Activated T-helper 2 cell treated with anti-CD3 and anti-CD28 coated beads, Interferon-gamma antibody, Interleukin-2, Interleukin-4, amounts not matched to agents 10 μg/mL and 5 μg/mL and 100 μg/mL, durations not matched to agents 14 hours and 24 hours and 36 hours (primary cell): ENCODE measurements at regions not wholly inside any gene's neighbourhood (a gene's known extent, or its start where the extent isn't known, plus 50 kb on each side); places are given as distances from the start of the nearest gene placed in this dataset.

ENCODE experiments used
- DNase-seq: peaks from one replicate; pipeline ENCODE4 v3.0.0; 2021; ENCODE audit warnings: low spot score
- H3K27ac Mint-ChIP-seq: one replicate; pipeline ENCODE4 v1.8.0; 2021; ENCODE audit warnings: mixed read lengths
- H3K27me3 Mint-ChIP-seq: one replicate; pipeline ENCODE4 v1.8.0; 2021; ENCODE audit warnings: low read depth, mixed read lengths
- H3K36me3 Mint-ChIP-seq: one replicate; pipeline ENCODE4 v1.8.0; 2021; ENCODE audit warnings: low read depth, mixed read lengths
- H3K4me1 Mint-ChIP-seq: one replicate; pipeline ENCODE4 v1.8.0; 2021; ENCODE audit warnings: low read depth, mixed read lengths
- H3K4me3 Mint-ChIP-seq: one replicate; pipeline ENCODE4 v1.8.0; 2021; ENCODE audit warnings: low read depth, mild to moderate bottlenecking, moderate library complexity, mixed read lengths
- H3K9me3 Mint-ChIP-seq: one replicate; pipeline ENCODE4 v1.8.0; 2021; ENCODE audit warnings: mixed read lengths
- intact Hi-C: fragments of 100-400 bp; cut with micrococcal nuclease; formaldehyde crosslinking; loops from one replicate; pipeline ENCODE4 v1.15.1; 2023

GRCh38 chr11:115931548-115932083 lies 427.4 kb upstream of the CADM1 start:
- DNase-seq, result no peak
- Mint-ChIP-seq H3K36me3 (no peaks in the 10 kb centered on the region), H3K27me3 (peaks cover 2% of the 10 kb centered on the region), H3K9me3 (no peaks in the 10 kb centered on the region), H3K4me1 (peaks cover 19% of the 10 kb centered on the region), H3K4me3 (no peak overlapping the region), H3K27ac (no peak overlapping the region)
- intact Hi-C loops, result no loop called here

- H3K4me1 Mint-ChIP-seq, result peaks cover 19% of the 10 kb centered on the region
- H3K36me3 Mint-ChIP-seq, result no peaks in the 10 kb centered on the region
- intact Hi-C loops, result no loop called here
- no peak overlapping the region for H3K4me3 Mint-ChIP-seq
- H3K9me3 Mint-ChIP-seq, result peaks cover 4% of the 10 kb centered on the region
- no peak overlapping the region for H3K27ac Mint-ChIP-seq
- peaks cover 2% of the 10 kb centered on the region for H3K27me3 Mint-ChIP-seq
- DNase-seq, result no peak
These were observed 426.8 kb upstream of the CADM1 start for GRCh38 chr11:115930886-115931547.

- no peak for DNase-seq
- peaks cover 4% of the 10 kb centered on the region for H3K9me3 Mint-ChIP-seq
- H3K27me3 Mint-ChIP-seq, result peaks cover 2% of the 10 kb centered on the region
- intact Hi-C loops, result no loop called here
- peaks cover 23% of the 10 kb centered on the region for H3K4me1 Mint-ChIP-seq
- no peaks in the 10 kb centered on the region for H3K36me3 Mint-ChIP-seq
- H3K4me3 Mint-ChIP-seq, result no peak overlapping the region
- no peak overlapping the region for H3K27ac Mint-ChIP-seq
These were observed 426.1 kb upstream of the CADM1 start for GRCh38 chr11:115930291-115930690.

- H3K9me3 Mint-ChIP-seq, result peaks cover 4% of the 10 kb centered on the region
- no peak overlapping the region for H3K27ac Mint-ChIP-seq
- H3K4me1 Mint-ChIP-seq, result peaks cover 27% of the 10 kb centered on the region
- H3K4me3 Mint-ChIP-seq, result no peak overlapping the region
- no peak for DNase-seq
- intact Hi-C loops, result loop anchor here (10.0 kb wide), 1 partner anchor 735 kb away; no protein-coding TSS in a partner anchor
- no peaks in the 10 kb centered on the region for H3K36me3 Mint-ChIP-seq
- peaks cover 1% of the 10 kb centered on the region for H3K27me3 Mint-ChIP-seq
These were observed 425.5 kb upstream of the CADM1 start for GRCh38 chr11:115929618-115930129.

GRCh38 chr11:115928811-115929210 lies 424.6 kb upstream of the CADM1 start:
- no peaks in the 10 kb centered on the region for H3K36me3 Mint-ChIP-seq
- H3K9me3 Mint-ChIP-seq, result peaks cover 4% of the 10 kb centered on the region
- no peak overlapping the region for H3K27ac Mint-ChIP-seq
- intact Hi-C loops, result loop anchor here (10.0 kb wide), 1 partner anchor 734 kb away; no protein-coding TSS in a partner anchor
- no peak for DNase-seq
- H3K27me3 Mint-ChIP-seq, result no peaks in the 10 kb centered on the region
- H3K4me1 Mint-ChIP-seq, result peaks cover 28% of the 10 kb centered on the region
- H3K4me3 Mint-ChIP-seq, result no peak overlapping the region

GRCh38 chr11:115927823-115928329 lies 423.7 kb upstream of the CADM1 start:
- H3K27ac Mint-ChIP-seq, result no peak overlapping the region
- no peak for DNase-seq
- no peaks in the 10 kb centered on the region for H3K27me3 Mint-ChIP-seq
- no peaks in the 10 kb centered on the region for H3K36me3 Mint-ChIP-seq
- no peak overlapping the region for H3K4me3 Mint-ChIP-seq
- peaks cover 4% of the 10 kb centered on the region for H3K9me3 Mint-ChIP-seq
- H3K4me1 Mint-ChIP-seq, result peaks cover 33% of the 10 kb centered on the region
- intact Hi-C loops, result loop anchor here (10.0 kb wide), 1 partner anchor 733 kb away; no protein-coding TSS in a partner anchor

GRCh38 chr11:115926601-115927000 lies 422.4 kb upstream of the CADM1 start:
- Mint-ChIP-seq H3K36me3 (no peaks in the 10 kb centered on the region), H3K27ac (peak overlapping the region; percentile 81), H3K9me3 (peaks cover 4% of the 10 kb centered on the region), H3K4me1 (peaks cover 42% of the 10 kb centered on the region), H3K27me3 (no peaks in the 10 kb centered on the region), H3K4me3 (no peak overlapping the region)
- no peak for DNase-seq
- intact Hi-C loops, result loop anchor here (10.0 kb wide), 1 partner anchor 732 kb away; no protein-coding TSS in a partner anchor

- Mint-ChIP-seq H3K4me3 (no peak overlapping the region), H3K9me3 (peaks cover 4% of the 10 kb centered on the region), H3K27ac (peak overlapping the region; percentile 81), H3K36me3 (no peaks in the 10 kb centered on the region), H3K27me3 (no peaks in the 10 kb centered on the region), H3K4me1 (peaks cover 47% of the 10 kb centered on the region)
- no peak for DNase-seq
- intact Hi-C loops, result loop anchor here (10.0 kb wide), 1 partner anchor 731 kb away; no protein-coding TSS in a partner anchor
These were observed 421.9 kb upstream of the CADM1 start for GRCh38 chr11:115926138-115926537.

GRCh38 chr11:115925568-115926090 lies 421.4 kb upstream of the CADM1 start:
- no peak for DNase-seq
- H3K27ac Mint-ChIP-seq, result peak overlapping the region; percentile 90
- H3K4me3 Mint-ChIP-seq, result no peak overlapping the region
- no peaks in the 10 kb centered on the region for H3K27me3 Mint-ChIP-seq
- intact Hi-C loops, result loop anchor here (1.0 to 10.0 kb wide), 4 partner anchors 16 to 731 kb away; no protein-coding TSS in a partner anchor
- H3K9me3 Mint-ChIP-seq, result peaks cover 4% of the 10 kb centered on the region
- no peaks in the 10 kb centered on the region for H3K36me3 Mint-ChIP-seq
- H3K4me1 Mint-ChIP-seq, result peaks cover 49% of the 10 kb centered on the region

GRCh38 chr11:115924744-115925567 lies 420.7 kb upstream of the CADM1 start:
- intact Hi-C loops, result loop anchor here (1.0 to 10.0 kb wide), 4 partner anchors 16 to 730 kb away; no protein-coding TSS in a partner anchor
- DNase-seq, result peak; percentile 11
- peaks cover 53% of the 10 kb centered on the region for H3K4me1 Mint-ChIP-seq
- peak overlapping the region; percentile 90 for H3K27ac Mint-ChIP-seq
- no peak overlapping the region for H3K4me3 Mint-ChIP-seq
- no peaks in the 10 kb centered on the region for H3K27me3 Mint-ChIP-seq
- H3K9me3 Mint-ChIP-seq, result peaks cover 4% of the 10 kb centered on the region
- H3K36me3 Mint-ChIP-seq, result no peaks in the 10 kb centered on the region

- Mint-ChIP-seq H3K27ac (no peak overlapping the region), H3K4me1 (peaks cover 61% of the 10 kb centered on the region), H3K36me3 (no peaks in the 10 kb centered on the region), H3K4me3 (no peak overlapping the region), H3K9me3 (peaks cover 4% of the 10 kb centered on the region), H3K27me3 (no peaks in the 10 kb centered on the region)
- intact Hi-C loops, result loop anchor here (10.0 kb wide), 1 partner anchor 728 kb away; no protein-coding TSS in a partner anchor
- no peak for DNase-seq
These were observed 418.7 kb upstream of the CADM1 start for GRCh38 chr11:115922876-115923275.

GRCh38 chr11:115921986-115922385 lies 417.8 kb upstream of the CADM1 start:
- peak overlapping the region; percentile 2 for H3K27ac Mint-ChIP-seq
- DNase-seq, result no peak
- H3K27me3 Mint-ChIP-seq, result no peaks in the 10 kb centered on the region
- intact Hi-C loops, result loop anchor here (10.0 kb wide), 1 partner anchor 727 kb away; no protein-coding TSS in a partner anchor
- H3K36me3 Mint-ChIP-seq, result no peaks in the 10 kb centered on the region
- no peak overlapping the region for H3K4me3 Mint-ChIP-seq
- peaks cover 4% of the 10 kb centered on the region for H3K9me3 Mint-ChIP-seq
- H3K4me1 Mint-ChIP-seq, result peaks cover 63% of the 10 kb centered on the region
